ENCODE measurements at regions not wholly inside any gene's neighbourhood (a gene's known extent, or its start where the extent isn't known, plus 50 kb on each side); places are given as distances from the start of the nearest gene placed in this dataset.

- TF ChIP-seq, protein P1, sequence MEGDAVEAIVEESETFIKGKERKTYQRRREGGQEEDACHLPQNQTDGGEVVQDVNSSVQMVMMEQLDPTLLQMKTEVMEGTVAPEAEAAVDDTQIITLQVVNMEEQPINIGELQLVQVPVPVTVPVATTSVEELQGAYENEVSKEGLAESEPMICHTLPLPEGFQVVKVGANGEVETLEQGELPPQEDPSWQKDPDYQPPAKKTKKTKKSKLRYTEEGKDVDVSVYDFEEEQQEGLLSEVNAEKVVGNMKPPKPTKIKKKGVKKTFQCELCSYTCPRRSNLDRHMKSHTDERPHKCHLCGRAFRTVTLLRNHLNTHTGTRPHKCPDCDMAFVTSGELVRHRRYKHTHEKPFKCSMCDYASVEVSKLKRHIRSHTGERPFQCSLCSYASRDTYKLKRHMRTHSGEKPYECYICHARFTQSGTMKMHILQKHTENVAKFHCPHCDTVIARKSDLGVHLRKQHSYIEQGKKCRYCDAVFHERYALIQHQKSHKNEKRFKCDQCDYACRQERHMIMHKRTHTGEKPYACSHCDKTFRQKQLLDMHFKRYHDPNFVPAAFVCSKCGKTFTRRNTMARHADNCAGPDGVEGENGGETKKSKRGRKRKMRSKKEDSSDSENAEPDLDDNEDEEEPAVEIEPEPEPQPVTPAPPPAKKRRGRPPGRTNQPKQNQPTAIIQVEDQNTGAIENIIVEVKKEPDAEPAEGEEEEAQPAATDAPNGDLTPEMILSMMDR (IDR thresholded peaks at IDR 0.05), result no peak
- TF ChIP-seq EP300 (IDR thresholded peaks at IDR 0.05), result no peak
Observed at GRCh38 chr12:111014547-111014946, 94.2 kb upstream of the MYL2 start.
